ENCODE measurements at regions not wholly inside any gene's neighbourhood (a gene's known extent, or its start where the extent isn't known, plus 50 kb on each side); places are given as distances from the start of the nearest gene placed in this dataset.

DNA sequence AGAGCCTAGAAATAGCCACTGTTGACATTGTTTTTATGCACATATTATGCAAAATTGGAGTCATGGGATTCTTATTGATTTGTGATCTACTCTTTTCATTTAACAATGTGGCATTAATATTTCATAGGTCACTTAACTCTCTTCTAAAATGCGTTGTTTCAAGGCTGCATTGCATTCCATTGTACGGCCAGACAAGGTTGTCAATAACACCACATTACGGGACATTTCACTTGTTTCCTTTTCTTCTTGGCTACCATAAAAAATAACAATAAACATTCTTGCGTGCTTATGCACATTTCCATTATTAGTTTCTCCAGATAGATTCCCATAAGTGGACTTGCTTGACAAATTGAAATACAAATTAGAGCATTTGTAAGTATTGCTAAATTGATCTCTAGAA, 120.8 kb upstream of the TMCC3 start:
- Histone ChIP-seq H3K9ac (ENCODE audit: low read depth, low read length) (no peak overlapping the region), H3K4me1 (ENCODE audit: insufficient read depth, low read length) (peaks cover 12% of the 10 kb centered on the region; the same call in 1 of the 2 replicates)

GRCh38 chr12:94770791-94771190, 120.4 kb upstream of the TMCC3 start:
- H3K9ac ChIP-seq (ENCODE audit: low read depth, low read length), result no peak overlapping the region

More for the DNA sequence above, 120.8 kb upstream of the TMCC3 start:
- Histone ChIP-seq H3K9me3 (ENCODE audit: control insufficient read depth, insufficient read depth, low read length) (peaks cover 6% of the 10 kb centered on the region; the same call in 1 of the 2 replicates), H3K36me3 (ENCODE audit: insufficient read depth, low read length) (no peaks in the 10 kb centered on the region)

DNA sequence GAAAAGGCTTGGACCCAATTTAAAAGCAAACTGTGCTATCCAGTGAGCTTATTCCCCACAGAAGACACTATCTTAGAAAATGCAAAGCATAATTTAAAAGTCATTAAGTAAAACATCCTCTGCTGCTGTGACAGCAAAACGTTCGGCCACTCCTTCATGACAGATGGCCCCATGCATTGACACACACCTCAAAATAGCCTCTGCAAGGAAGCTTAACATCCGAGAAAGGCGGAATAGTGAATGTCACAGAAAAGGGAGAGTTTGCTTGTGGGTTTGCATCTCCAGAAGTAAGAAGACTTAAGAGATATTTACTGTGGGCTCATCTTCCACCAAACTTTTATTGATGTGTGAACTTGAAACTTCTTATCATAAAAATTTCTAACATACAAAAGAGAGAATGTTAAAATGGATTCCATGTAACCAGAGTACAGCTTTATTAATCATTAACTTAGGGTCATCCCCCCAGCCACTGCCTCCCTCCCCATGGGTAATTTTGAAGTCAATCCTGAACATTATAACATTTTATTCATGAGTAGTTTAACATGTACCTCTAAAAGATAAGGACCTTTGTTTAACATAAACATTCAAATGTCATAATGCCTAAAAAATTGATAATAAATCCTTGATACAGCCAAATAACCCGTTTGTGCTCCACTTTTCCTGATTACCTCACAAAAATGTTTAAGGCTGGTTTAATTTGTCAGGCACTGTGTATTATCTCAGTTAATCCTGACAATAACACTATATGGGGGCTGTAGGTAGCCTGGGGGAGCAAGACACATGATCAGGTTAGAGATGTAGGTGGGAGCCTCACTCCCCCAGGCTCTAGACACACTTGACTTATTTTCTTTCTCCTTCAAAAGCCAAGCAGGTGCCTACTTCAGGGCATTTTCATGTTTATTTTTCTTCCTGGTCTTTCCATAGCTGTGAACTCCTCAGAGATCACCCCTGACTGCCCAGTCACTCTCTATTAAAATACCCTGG, 119.7 kb upstream of the TMCC3 start:
- Histone ChIP-seq H3K9me3 (ENCODE audit: control insufficient read depth, insufficient read depth, low read length) (peaks cover 6% of the 10 kb centered on the region; the same call in 1 of the 2 replicates), H3K36me3 (ENCODE audit: insufficient read depth, low read length) (no peaks in the 10 kb centered on the region), H3K4me1 (ENCODE audit: insufficient read depth, low read length) (peaks cover 12% of the 10 kb centered on the region; the same call in 1 of the 2 replicates), H3K9ac (ENCODE audit: low read depth, low read length) (no peak overlapping the region)

More at GRCh38 chr12:94770791-94771190, 120.4 kb upstream of the TMCC3 start:
- Histone ChIP-seq H3K36me3 (ENCODE audit: insufficient read depth, low read length) (no peaks in the 10 kb centered on the region), H3K9me3 (ENCODE audit: control insufficient read depth, insufficient read depth, low read length) (peaks cover 6% of the 10 kb centered on the region; the same call in 1 of the 2 replicates), H3K4me1 (ENCODE audit: insufficient read depth, low read length) (peaks cover 12% of the 10 kb centered on the region; the same call in 1 of the 2 replicates)

- Histone ChIP-seq H3K9ac (ENCODE audit: low read depth, low read length) (no peak overlapping the region), H3K4me1 (ENCODE audit: insufficient read depth, low read length) (peaks cover 12% of the 10 kb centered on the region; the same call in 1 of the 2 replicates), H3K9me3 (ENCODE audit: control insufficient read depth, insufficient read depth, low read length) (peaks cover 4% of the 10 kb centered on the region; the same call in 1 of the 2 replicates), H3K36me3 (ENCODE audit: insufficient read depth, low read length) (no peaks in the 10 kb centered on the region)
These were observed 118.7 kb upstream of the TMCC3 start for GRCh38 chr12:94769047-94769420.

GRCh38 chr12:94768398-94769046, 118.2 kb upstream of the TMCC3 start:
- Histone ChIP-seq H3K9ac (ENCODE audit: low read depth, low read length) (no peak overlapping the region), H3K9me3 (ENCODE audit: control insufficient read depth, insufficient read depth, low read length) (no peaks in the 10 kb centered on the region), H3K36me3 (ENCODE audit: insufficient read depth, low read length) (no peaks in the 10 kb centered on the region), H3K4me1 (ENCODE audit: insufficient read depth, low read length) (peaks cover 12% of the 10 kb centered on the region; the same call in 1 of the 2 replicates)

GRCh38 chr12:94767956-94768355, 117.6 kb upstream of the TMCC3 start:
- Histone ChIP-seq H3K36me3 (ENCODE audit: insufficient read depth, low read length) (no peaks in the 10 kb centered on the region), H3K9ac (ENCODE audit: low read depth, low read length) (no peak overlapping the region), H3K4me1 (ENCODE audit: insufficient read depth, low read length) (peaks cover 12% of the 10 kb centered on the region; the same call in 1 of the 2 replicates), H3K9me3 (ENCODE audit: control insufficient read depth, insufficient read depth, low read length) (no peaks in the 10 kb centered on the region)

GRCh38 chr12:94766397-94766796, 116.0 kb upstream of the TMCC3 start:
- no peaks in the 10 kb centered on the region for H3K9me3 ChIP-seq (ENCODE audit: control insufficient read depth, insufficient read depth, low read length)
- peaks cover 12% of the 10 kb centered on the region; the same call in 1 of the 2 replicates for H3K4me1 ChIP-seq (ENCODE audit: insufficient read depth, low read length)
- no peaks in the 10 kb centered on the region for H3K36me3 ChIP-seq (ENCODE audit: insufficient read depth, low read length)
- no peak overlapping the region for H3K9ac ChIP-seq (ENCODE audit: low read depth, low read length)

DNA sequence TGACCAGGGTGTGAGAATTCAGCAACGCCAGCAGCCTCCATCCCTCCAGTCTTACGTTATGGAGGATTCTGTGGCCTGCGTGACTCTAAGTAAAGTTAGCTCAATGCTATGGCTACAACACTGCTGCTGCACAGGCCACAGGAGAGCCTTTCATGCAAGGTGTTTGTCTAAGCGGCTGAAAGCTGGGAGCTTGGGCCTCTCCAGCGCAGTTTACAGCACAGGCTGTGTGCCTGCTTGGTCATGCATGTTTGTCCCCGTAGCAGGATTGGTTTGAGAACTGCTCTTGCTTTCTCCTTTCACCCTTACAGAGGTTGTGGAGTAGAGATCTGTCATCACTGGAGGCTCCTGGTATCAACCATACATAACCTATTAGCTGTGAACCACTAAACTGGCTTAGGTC, 113.1 kb upstream of the TMCC3 start:
- H3K9me3 ChIP-seq (ENCODE audit: control insufficient read depth, insufficient read depth, low read length), result no peaks in the 10 kb centered on the region
- no peak overlapping the region for H3K9ac ChIP-seq (ENCODE audit: low read depth, low read length)
- H3K36me3 ChIP-seq (ENCODE audit: insufficient read depth, low read length), result no peaks in the 10 kb centered on the region
- H3K4me1 ChIP-seq (ENCODE audit: insufficient read depth, low read length), result no peaks in the 10 kb centered on the region

DNA sequence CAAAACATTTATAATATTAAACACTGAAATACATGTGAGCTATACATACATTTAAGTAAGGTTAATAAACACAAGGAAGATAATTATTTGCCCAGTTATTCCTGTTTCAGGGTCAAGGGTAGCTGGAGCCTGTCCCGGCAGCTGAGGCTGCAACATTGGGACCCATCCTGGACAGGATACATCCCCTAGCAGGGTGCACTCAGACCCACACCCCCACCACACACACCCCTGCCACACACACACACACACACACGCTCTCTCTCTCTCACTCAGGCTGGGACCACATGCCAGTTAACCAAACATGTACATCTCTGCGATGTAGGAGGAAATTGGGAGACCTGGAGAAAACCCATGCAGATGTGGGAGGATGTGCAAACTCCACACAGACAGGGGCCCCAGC, 112.6 kb upstream of the TMCC3 start:
- Histone ChIP-seq H3K9ac (ENCODE audit: low read depth, low read length) (no peak overlapping the region), H3K36me3 (ENCODE audit: insufficient read depth, low read length) (no peaks in the 10 kb centered on the region), H3K4me1 (ENCODE audit: insufficient read depth, low read length) (no peaks in the 10 kb centered on the region), H3K9me3 (ENCODE audit: control insufficient read depth, insufficient read depth, low read length) (no peaks in the 10 kb centered on the region)

GRCh38 chr12:94762259-94762942, 112.0 kb upstream of the TMCC3 start:
- Histone ChIP-seq H3K4me1 (ENCODE audit: insufficient read depth, low read length) (no peaks in the 10 kb centered on the region), H3K9me3 (ENCODE audit: control insufficient read depth, insufficient read depth, low read length) (no peaks in the 10 kb centered on the region), H3K36me3 (ENCODE audit: insufficient read depth, low read length) (no peaks in the 10 kb centered on the region), H3K9ac (ENCODE audit: low read depth, low read length) (no peak overlapping the region)

GRCh38 chr12:94761559-94761958, 111.2 kb upstream of the TMCC3 start:
- Histone ChIP-seq H3K9ac (ENCODE audit: low read depth, low read length) (no peak overlapping the region), H3K9me3 (ENCODE audit: control insufficient read depth, insufficient read depth, low read length) (no peaks in the 10 kb centered on the region)

DNA sequence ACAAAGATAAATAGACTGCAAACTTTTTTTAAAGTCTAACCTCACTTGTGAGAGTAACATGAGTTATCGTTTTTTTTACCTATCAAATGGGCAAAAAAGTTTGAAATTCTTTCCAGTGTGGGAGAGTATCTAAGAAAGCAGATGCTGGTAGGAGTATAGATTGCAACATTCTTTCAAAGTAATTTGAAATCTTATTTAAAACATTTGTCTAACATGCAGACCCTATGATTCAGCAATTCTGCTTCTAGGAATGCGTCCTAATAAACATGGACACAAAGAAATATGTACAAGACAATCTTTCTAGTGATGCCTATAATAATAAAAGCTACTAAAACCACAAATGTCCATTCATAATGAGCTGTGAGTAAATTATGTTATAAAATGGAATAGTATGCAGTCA, 110.4 kb upstream of the TMCC3 start:
- H3K36me3 ChIP-seq (ENCODE audit: insufficient read depth, low read length), result no peaks in the 10 kb centered on the region
- no peaks in the 10 kb centered on the region for H3K4me1 ChIP-seq (ENCODE audit: insufficient read depth, low read length)
- no peak overlapping the region for H3K9ac ChIP-seq (ENCODE audit: low read depth, low read length)
- no peaks in the 10 kb centered on the region for H3K9me3 ChIP-seq (ENCODE audit: control insufficient read depth, insufficient read depth, low read length)

More at GRCh38 chr12:94761559-94761958, 111.2 kb upstream of the TMCC3 start:
- H3K36me3 ChIP-seq (ENCODE audit: insufficient read depth, low read length), result no peaks in the 10 kb centered on the region
- H3K4me1 ChIP-seq (ENCODE audit: insufficient read depth, low read length), result no peaks in the 10 kb centered on the region

- H3K36me3 ChIP-seq (ENCODE audit: insufficient read depth, low read length), result no peaks in the 10 kb centered on the region
- H3K9me3 ChIP-seq (ENCODE audit: control insufficient read depth, insufficient read depth, low read length), result no peaks in the 10 kb centered on the region
- H3K9ac ChIP-seq (ENCODE audit: low read depth, low read length), result no peak overlapping the region
- H3K4me1 ChIP-seq (ENCODE audit: insufficient read depth, low read length), result no peaks in the 10 kb centered on the region
These were observed 106.4 kb upstream of the TMCC3 start for GRCh38 chr12:94756789-94757188.

- Histone ChIP-seq H3K9me3 (ENCODE audit: control insufficient read depth, insufficient read depth, low read length) (no peaks in the 10 kb centered on the region), H3K4me1 (ENCODE audit: insufficient read depth, low read length) (no peaks in the 10 kb centered on the region), H3K9ac (ENCODE audit: low read depth, low read length) (no peak overlapping the region), H3K36me3 (ENCODE audit: insufficient read depth, low read length) (no peaks in the 10 kb centered on the region)
These were observed 105.2 kb upstream of the TMCC3 start for GRCh38 chr12:94755598-94755997.
